SK-N-SH treated with all-trans-retinoic acid at 6 μM for 48 hours (cell line): ENCODE measurements at regions not wholly inside any gene's neighbourhood (a gene's known extent, or its start where the extent isn't known, plus 50 kb on each side); places are given as distances from the start of the nearest gene placed in this dataset.

Source experiments
- ATAC-seq: fragments of 200-7000 bp; cut with Tn5 transposase; 3 replicates; pipeline ENCODE4 v1.9.1; 2020; ENCODE audit warnings: mild to moderate bottlenecking, moderate library complexity
- ARNTL ChIP-seq: fragments of 450-650 bp; formaldehyde crosslinking; IDR thresholded peaks from 2 replicates; pipeline ENCODE4 v1.5.0; 2020; ENCODE audit warnings: low read depth, mild to moderate bottlenecking, moderate library complexity, borderline replicate concordance
- BACH2 ChIP-seq: fragments of 250-450 bp; sonication (Bioruptor Pico); IDR thresholded peaks from 2 replicates; pipeline ENCODE4 v1.9.0; 2021; ENCODE audit warnings: mild to moderate bottlenecking, borderline replicate concordance
- CREB5 ChIP-seq: fragments of 250-450 bp; sonication (Bioruptor Pico); IDR thresholded peaks from 2 replicates; pipeline ENCODE4 v1.5.1; 2020; ENCODE audit warnings: low read depth, mild to moderate bottlenecking, moderate library complexity
- CSDC2 ChIP-seq: fragments of 250-450 bp; sonication (Bioruptor Pico); IDR thresholded peaks from 2 replicates; pipeline ENCODE4 v1.5.0; 2020; ENCODE audit warnings: mild to moderate bottlenecking, moderate library complexity
- CSRNP3 ChIP-seq: fragments of 250-450 bp; sonication (Bioruptor Pico); IDR thresholded peaks from 2 replicates; pipeline ENCODE4 v1.5.1; 2021; ENCODE audit warnings: mild to moderate bottlenecking, moderate library complexity
- ESRRG ChIP-seq: fragments of 250-450 bp; sonication (Bioruptor Pico); IDR thresholded peaks from 2 replicates; pipeline ENCODE4 v1.6.1; 2021; ENCODE audit warnings: mild to moderate bottlenecking
- GLIS3 ChIP-seq: fragments of 250-450 bp; sonication (Bioruptor Pico); IDR thresholded peaks from 2 replicates; pipeline ENCODE4 v1.5.0; 2020; ENCODE audit warnings: mild to moderate bottlenecking, moderate library complexity
- ISL1 ChIP-seq: fragments of 250-450 bp; sonication (Bioruptor Pico); IDR thresholded peaks from 2 replicates; pipeline ENCODE4 v2.1.2; 2022; ENCODE audit warnings: mild to moderate bottlenecking, moderate library complexity
- OSR1 ChIP-seq: fragments of 250-450 bp; sonication (Bioruptor Pico); IDR thresholded peaks from 2 replicates; pipeline ENCODE4 v1.8.0; 2022; ENCODE audit warnings: moderate library complexity, mild to moderate bottlenecking, inconsistent platforms
- PATZ1 ChIP-seq: fragments of 250-450 bp; sonication (Bioruptor Pico); IDR thresholded peaks from 2 replicates; pipeline ENCODE4 v1.8.0; 2020; ENCODE audit warnings: mild to moderate bottlenecking, moderate library complexity, borderline replicate concordance
- POU6F1 ChIP-seq: fragments of 250-450 bp; sonication (Bioruptor Pico); IDR thresholded peaks from 2 replicates; pipeline ENCODE4 v1.8.0; 2021; ENCODE audit warnings: low read depth, mild to moderate bottlenecking, moderate library complexity, borderline replicate concordance
- PPARA ChIP-seq: fragments of 250-450 bp; sonication (Bioruptor Pico); IDR thresholded peaks from 2 replicates; pipeline ENCODE4 v1.5.0; 2020; ENCODE audit warnings: mild to moderate bottlenecking, borderline replicate concordance
- RARB ChIP-seq: fragments of 250-450 bp; sonication (Bioruptor Pico); IDR thresholded peaks from 2 replicates; pipeline ENCODE4 v1.8.0; 2021; ENCODE audit warnings: mild to moderate bottlenecking, moderate library complexity
- SNAI2 ChIP-seq: fragments of 250-450 bp; sonication (Bioruptor Pico); IDR thresholded peaks from 2 replicates; pipeline ENCODE4 v1.5.0; 2020; ENCODE audit warnings: mild to moderate bottlenecking, moderate library complexity
- TCF4 ChIP-seq: fragments of 250-450 bp; sonication (Bioruptor Pico); IDR thresholded peaks from 2 replicates; pipeline ENCODE4 v1.8.0; 2021; ENCODE audit warnings: mild to moderate bottlenecking, moderate library complexity, borderline replicate concordance
- TOX ChIP-seq: fragments of 250-450 bp; sonication (Bioruptor Pico); IDR thresholded peaks from 2 replicates; pipeline ENCODE4 v1.8.0; 2021; ENCODE audit warnings: mild to moderate bottlenecking, moderate library complexity, borderline replicate concordance
- ZFP3 ChIP-seq: fragments of 250-450 bp; sonication (Bioruptor Pico); IDR thresholded peaks from 2 replicates; pipeline ENCODE4 v1.5.0; 2020; ENCODE audit warnings: mild to moderate bottlenecking, moderate library complexity
- ZFP30 ChIP-seq: fragments of 450-650 bp; formaldehyde crosslinking; IDR thresholded peaks from 2 replicates; pipeline ENCODE4 v1.5.0; 2022; ENCODE audit warnings: mild to moderate bottlenecking, moderate library complexity
- ZNF565 ChIP-seq: fragments of 450-650 bp; formaldehyde crosslinking; conservative IDR thresholded peaks from 2 replicates; pipeline ENCODE4 v1.5.0; 2020; ENCODE audit warnings: low read depth, mild to moderate bottlenecking, moderate library complexity
- ZNF70 ChIP-seq: fragments of 450-650 bp; formaldehyde crosslinking; IDR thresholded peaks from 2 replicates; pipeline ENCODE4 v1.5.0; 2020; ENCODE audit warnings: mild to moderate bottlenecking, moderate library complexity
- ZNF8 ChIP-seq: fragments of 450-650 bp; formaldehyde crosslinking; IDR thresholded peaks from 2 replicates; pipeline ENCODE4 v1.5.0; 2020; ENCODE audit warnings: mild to moderate bottlenecking, moderate library complexity

GRCh38 chr16:19361587-19361986, 56.1 kb upstream of the TMC5 start:
- no peak for TF ChIP-seq ESRRG (CRISPR knock-in tag)
- TF ChIP-seq OSR1 (CRISPR knock-in tag) = no peak
- no peak for TF ChIP-seq CSRNP3 (CRISPR knock-in tag)
- ATAC-seq = no peak

- no peak for ATAC-seq
- no peak for TF ChIP-seq RARB (CRISPR knock-in tag)
These were observed 53.9 kb upstream of the TMC5 start for GRCh38 chr16:19363740-19364139.

- TF ChIP-seq ISL1 (CRISPR knock-in tag) (peak; percentile 22; the same call in 1 of the 2 replicates), GLIS3 (CRISPR knock-in tag) (no peak)
- no peak for ATAC-seq
These were observed 52.2 kb upstream of the TMC5 start for GRCh38 chr16:19365486-19365885.

GRCh38 chr16:19366391-19366790, 51.3 kb upstream of the TMC5 start:
- TF ChIP-seq PPARA (CRISPR knock-in tag) (no peak), GLIS3 (CRISPR knock-in tag) (peak; percentile 20; the same call in 1 of the 2 replicates), ISL1 (CRISPR knock-in tag) (peak; percentile 92), TCF4 (CRISPR knock-in tag) (no peak), SNAI2 (CRISPR knock-in tag) (no peak), ESRRG (CRISPR knock-in tag) (no peak), PATZ1 (no peak), CSRNP3 (CRISPR knock-in tag) (peak; percentile 68; the same call in 1 of the 2 replicates), ZFP3 (CRISPR knock-in tag) (no peak), ARNTL (no peak), ZFP30 (CRISPR knock-in tag) (no peak), ZNF565 (CRISPR knock-in tag) (no peak), ZNF8 (CRISPR knock-in tag) (no peak), TOX (CRISPR knock-in tag) (no peak), CSDC2 (CRISPR knock-in tag) (no peak), BACH2 (CRISPR knock-in tag) (no peak), OSR1 (CRISPR knock-in tag) (no peak), RARB (CRISPR knock-in tag) (no peak), ZNF70 (CRISPR knock-in tag) (no peak), CREB5 (peak; percentile 35; the same call in 1 of the 2 replicates)
- peak; percentile 38; the same call in 1 of the 3 replicates for ATAC-seq

- ATAC-seq = no peak
- TF ChIP-seq RARB (CRISPR knock-in tag) = no peak
- TF ChIP-seq PATZ1 = no peak
- TF ChIP-seq SNAI2 (CRISPR knock-in tag) = no peak
- TF ChIP-seq ZFP30 (CRISPR knock-in tag) = no peak
- no peak for TF ChIP-seq ZNF565 (CRISPR knock-in tag)
- TF ChIP-seq CREB5 = no peak
- no peak for TF ChIP-seq TCF4 (CRISPR knock-in tag)
- no peak for TF ChIP-seq ISL1 (CRISPR knock-in tag)
- TF ChIP-seq ESRRG (CRISPR knock-in tag) = no peak
- no peak for TF ChIP-seq ZFP3 (CRISPR knock-in tag)
- TF ChIP-seq CSDC2 (CRISPR knock-in tag) = no peak
- no peak for TF ChIP-seq CSRNP3 (CRISPR knock-in tag)
- no peak for TF ChIP-seq POU6F1 (CRISPR knock-in tag)
- TF ChIP-seq ZNF70 (CRISPR knock-in tag) = no peak
These were observed 50.3 kb upstream of the TMC5 start for GRCh38 chr16:19367335-19367734.
